Neural cell (in vitro differentiated cells): ENCODE measurements at regions not wholly inside any gene's neighbourhood (a gene's known extent, or its start where the extent isn't known, plus 50 kb on each side); places are given as distances from the start of the nearest gene placed in this dataset.

Experiments used
- EP300 ChIP-seq: fragments of 450-650 bp; conservative IDR thresholded peaks from 2 replicates; pipeline ENCODE4 v1.6.1; 2014; ENCODE audit warnings: antibody characterized with exemption, mild to moderate bottlenecking, moderate library complexity; ENCODE audit not compliant: poor library complexity, severe bottlenecking
- EZH2 ChIP-seq: fragments of 200-600, 300-800 bp; shearing (Covaris generic), sonication (generic); IDR thresholded peaks from 2 replicates; pipeline ENCODE4 v1.6.1; 2014; ENCODE audit warnings: antibody characterized with exemption, low read length, borderline replicate concordance, mild to moderate bottlenecking; ENCODE audit not compliant: insufficient read depth, poor library complexity, severe bottlenecking
- MXI1 ChIP-seq: fragments of 450-650 bp; conservative IDR thresholded peaks from 2 replicates; pipeline ENCODE4 v1.6.1; 2014; ENCODE audit warnings: antibody characterized with exemption, mild to moderate bottlenecking; ENCODE audit not compliant: poor library complexity, severe bottlenecking
- POLR2AphosphoS5 ChIP-seq: IDR thresholded peaks from 2 replicates; pipeline ENCODE4 v1.6.1; 2012
- RAD21 ChIP-seq: fragments of 450-650 bp; conservative IDR thresholded peaks from 2 replicates; pipeline ENCODE4 v1.6.1; 2014; ENCODE audit warnings: antibody characterized with exemption, mild to moderate bottlenecking, moderate library complexity
- SMC3 ChIP-seq: fragments of 450-650 bp; conservative IDR thresholded peaks from 2 replicates; pipeline ENCODE4 v1.6.1; 2014; ENCODE audit warnings: antibody characterized with exemption, mild to moderate bottlenecking, moderate library complexity; ENCODE audit not compliant: poor library complexity
- TAF1 ChIP-seq: IDR thresholded peaks from 2 replicates; pipeline ENCODE4 v1.6.1; 2012; ENCODE audit warnings: low read depth
- TF ChIP-seq, protein P1 (sequence below): fragments of 450-650 bp; IDR thresholded peaks from 2 replicates; pipeline ENCODE4 v1.5.1; 2014; ENCODE audit warnings: antibody characterized with exemption, mild to moderate bottlenecking, moderate library complexity; ENCODE audit not compliant: poor library complexity, severe bottlenecking
- TF ChIP-seq, protein P2 (sequence below): IDR thresholded peaks from 2 replicates; pipeline ENCODE4 v1.6.1; 2012; ENCODE audit warnings: borderline replicate concordance

DNA sequence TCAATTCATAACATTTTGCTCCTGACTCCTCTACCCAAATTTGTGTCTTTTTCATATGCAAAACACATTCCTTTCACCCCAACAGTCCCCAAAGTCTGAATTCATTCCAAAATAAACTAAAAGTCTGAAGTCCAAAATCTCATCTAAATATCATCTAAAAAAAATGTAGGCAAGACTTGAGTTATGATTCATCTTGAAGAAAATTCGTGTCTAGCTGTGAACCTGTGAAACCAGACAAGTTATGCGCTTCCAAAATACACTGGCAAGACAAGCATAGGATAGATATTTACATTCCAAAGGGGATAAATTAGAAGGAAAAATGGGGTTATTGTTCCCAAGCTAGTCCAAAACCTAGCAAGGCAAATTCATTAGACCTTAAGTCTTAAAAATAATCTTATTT lies 1302.0 kb upstream of the GBE1 start:
- TF ChIP-seq, protein P1, sequence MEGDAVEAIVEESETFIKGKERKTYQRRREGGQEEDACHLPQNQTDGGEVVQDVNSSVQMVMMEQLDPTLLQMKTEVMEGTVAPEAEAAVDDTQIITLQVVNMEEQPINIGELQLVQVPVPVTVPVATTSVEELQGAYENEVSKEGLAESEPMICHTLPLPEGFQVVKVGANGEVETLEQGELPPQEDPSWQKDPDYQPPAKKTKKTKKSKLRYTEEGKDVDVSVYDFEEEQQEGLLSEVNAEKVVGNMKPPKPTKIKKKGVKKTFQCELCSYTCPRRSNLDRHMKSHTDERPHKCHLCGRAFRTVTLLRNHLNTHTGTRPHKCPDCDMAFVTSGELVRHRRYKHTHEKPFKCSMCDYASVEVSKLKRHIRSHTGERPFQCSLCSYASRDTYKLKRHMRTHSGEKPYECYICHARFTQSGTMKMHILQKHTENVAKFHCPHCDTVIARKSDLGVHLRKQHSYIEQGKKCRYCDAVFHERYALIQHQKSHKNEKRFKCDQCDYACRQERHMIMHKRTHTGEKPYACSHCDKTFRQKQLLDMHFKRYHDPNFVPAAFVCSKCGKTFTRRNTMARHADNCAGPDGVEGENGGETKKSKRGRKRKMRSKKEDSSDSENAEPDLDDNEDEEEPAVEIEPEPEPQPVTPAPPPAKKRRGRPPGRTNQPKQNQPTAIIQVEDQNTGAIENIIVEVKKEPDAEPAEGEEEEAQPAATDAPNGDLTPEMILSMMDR: no peak
- TF ChIP-seq, protein P2, sequence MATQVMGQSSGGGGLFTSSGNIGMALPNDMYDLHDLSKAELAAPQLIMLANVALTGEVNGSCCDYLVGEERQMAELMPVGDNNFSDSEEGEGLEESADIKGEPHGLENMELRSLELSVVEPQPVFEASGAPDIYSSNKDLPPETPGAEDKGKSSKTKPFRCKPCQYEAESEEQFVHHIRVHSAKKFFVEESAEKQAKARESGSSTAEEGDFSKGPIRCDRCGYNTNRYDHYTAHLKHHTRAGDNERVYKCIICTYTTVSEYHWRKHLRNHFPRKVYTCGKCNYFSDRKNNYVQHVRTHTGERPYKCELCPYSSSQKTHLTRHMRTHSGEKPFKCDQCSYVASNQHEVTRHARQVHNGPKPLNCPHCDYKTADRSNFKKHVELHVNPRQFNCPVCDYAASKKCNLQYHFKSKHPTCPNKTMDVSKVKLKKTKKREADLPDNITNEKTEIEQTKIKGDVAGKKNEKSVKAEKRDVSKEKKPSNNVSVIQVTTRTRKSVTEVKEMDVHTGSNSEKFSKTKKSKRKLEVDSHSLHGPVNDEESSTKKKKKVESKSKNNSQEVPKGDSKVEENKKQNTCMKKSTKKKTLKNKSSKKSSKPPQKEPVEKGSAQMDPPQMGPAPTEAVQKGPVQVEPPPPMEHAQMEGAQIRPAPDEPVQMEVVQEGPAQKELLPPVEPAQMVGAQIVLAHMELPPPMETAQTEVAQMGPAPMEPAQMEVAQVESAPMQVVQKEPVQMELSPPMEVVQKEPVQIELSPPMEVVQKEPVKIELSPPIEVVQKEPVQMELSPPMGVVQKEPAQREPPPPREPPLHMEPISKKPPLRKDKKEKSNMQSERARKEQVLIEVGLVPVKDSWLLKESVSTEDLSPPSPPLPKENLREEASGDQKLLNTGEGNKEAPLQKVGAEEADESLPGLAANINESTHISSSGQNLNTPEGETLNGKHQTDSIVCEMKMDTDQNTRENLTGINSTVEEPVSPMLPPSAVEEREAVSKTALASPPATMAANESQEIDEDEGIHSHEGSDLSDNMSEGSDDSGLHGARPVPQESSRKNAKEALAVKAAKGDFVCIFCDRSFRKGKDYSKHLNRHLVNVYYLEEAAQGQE: no peak
- TF ChIP-seq EP300: no peak
- no peak for TF ChIP-seq POLR2AphosphoS5
- no peak for TF ChIP-seq EZH2
- no peak for TF ChIP-seq TAF1
- TF ChIP-seq SMC3: no peak
- TF ChIP-seq RAD21: no peak
- TF ChIP-seq MXI1: no peak
